HS-27A (cell line): ENCODE measurements at regions not wholly inside any gene's neighbourhood (a gene's known extent, or its start where the extent isn't known, plus 50 kb on each side); places are given as distances from the start of the nearest gene placed in this dataset.
"Not testable (repeated sequence)": the region's sequence is repeated elsewhere in the genome, so short reads cannot be mapped to it uniquely, and the experiment has no call there.

Experiments used
- DNase-seq: peaks from one replicate; pipeline ENCODE4 v3.0.0-alpha.2; 2012; ENCODE audit warnings: low read depth, missing footprints

DNA sequence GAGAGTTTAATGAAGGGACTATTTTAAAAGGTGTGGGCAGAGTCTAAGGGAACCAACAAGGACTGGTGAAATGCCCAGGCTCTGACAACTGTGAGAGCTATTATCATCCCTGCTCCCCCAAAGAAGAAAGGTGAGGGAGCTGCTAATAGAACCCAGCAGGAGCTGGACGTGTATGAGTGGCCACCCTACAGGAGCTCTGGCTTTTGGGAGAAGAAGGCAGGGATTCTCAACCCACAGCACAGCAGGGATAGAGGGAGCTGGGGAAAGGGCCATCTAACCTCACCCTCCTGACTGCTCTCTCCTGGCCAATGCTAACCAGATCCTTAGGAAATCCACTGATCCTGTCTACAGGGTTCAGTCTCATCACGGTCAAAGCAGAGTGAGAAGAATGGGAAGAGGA lies 57.1 kb downstream of the GRIN2B start:
- no peak for DNase-seq

DNA sequence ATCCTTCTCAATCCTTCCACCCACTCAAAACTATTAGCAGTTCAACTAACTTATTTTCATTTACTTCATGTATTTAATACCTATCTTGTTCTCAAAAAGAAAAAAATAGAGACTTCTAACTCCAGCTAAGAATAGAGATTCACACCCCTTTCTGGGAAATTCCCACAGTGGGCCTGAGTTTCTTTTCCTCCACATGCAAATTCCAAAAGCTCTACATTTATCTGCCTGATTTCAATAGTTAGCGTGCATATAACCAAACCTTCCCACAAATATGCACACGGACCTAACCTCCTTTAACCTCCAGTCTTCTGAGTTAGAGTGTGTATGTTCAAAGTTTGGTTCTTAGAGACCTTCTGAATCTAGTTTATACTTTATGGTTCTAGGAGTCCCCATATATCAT lies 62.5 kb downstream of the GRIN2B start:
- no peak for DNase-seq

GRCh38 chr12:13915096-13915495 lies 66.3 kb downstream of the GRIN2B start:
- DNase-seq = no peak

DNA sequence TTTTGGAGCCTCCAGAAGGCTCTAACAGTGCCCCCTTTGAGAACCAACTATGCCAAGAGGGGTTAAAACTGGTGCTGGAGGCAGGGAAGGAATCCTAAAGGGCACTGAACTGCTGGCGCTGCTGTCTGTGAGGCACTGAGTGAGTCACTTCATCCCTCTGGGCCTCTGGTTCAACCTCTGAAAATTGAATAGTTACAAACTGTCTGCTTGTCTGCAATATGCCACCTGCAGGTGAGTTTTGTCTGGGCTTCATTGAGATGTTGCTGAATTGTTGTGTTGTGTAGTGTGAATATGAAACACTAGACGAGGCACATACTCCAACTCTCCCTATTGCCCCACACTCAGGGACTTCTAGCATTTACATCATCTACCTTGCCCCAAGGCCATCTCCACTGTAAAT lies 68.0 kb downstream of the GRIN2B start:
- no peak for DNase-seq

GRCh38 chr12:13911756-13912554 lies 69.4 kb downstream of the GRIN2B start:
- DNase-seq = no peak

DNA sequence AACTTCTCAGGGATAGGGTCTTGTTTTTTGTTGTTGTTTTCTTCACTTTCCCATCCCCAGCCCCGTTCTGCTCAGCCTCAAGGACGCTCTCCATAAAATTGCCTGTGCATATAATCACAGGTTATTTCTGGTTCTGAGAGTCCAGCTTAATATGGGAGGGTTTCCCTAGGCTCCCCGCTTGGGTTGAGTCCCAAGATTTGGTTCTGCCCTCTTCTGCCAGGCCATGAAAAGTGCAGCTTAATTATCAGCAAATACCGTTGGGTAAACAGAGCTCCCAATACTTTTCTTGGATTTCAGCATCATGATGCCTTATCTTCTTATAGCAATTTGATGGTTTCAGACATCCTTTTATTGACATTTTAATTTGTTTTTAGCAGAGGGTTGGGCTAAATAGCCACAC lies 75.6 kb downstream of the GRIN2B start:
- no peak for DNase-seq

DNA sequence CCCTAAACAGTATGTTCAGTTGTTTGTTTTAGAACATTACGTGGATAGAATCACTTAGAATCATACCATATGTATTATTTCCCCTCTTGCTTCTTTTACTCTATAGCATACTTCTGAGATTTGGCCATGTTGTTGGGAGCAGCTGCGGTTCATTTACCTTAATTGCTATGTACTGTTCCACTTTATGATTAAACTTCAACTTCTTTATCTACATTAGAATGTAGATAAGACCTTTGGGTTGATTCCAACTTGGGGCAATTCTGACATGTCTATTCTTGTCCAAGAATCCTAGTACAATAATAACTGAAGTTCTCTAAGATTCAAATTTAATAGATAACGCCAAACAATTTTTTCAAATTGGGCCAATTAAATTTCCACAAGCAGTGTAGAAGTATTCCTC lies 80.7 kb downstream of the GRIN2B start:
- no peak for DNase-seq

DNA sequence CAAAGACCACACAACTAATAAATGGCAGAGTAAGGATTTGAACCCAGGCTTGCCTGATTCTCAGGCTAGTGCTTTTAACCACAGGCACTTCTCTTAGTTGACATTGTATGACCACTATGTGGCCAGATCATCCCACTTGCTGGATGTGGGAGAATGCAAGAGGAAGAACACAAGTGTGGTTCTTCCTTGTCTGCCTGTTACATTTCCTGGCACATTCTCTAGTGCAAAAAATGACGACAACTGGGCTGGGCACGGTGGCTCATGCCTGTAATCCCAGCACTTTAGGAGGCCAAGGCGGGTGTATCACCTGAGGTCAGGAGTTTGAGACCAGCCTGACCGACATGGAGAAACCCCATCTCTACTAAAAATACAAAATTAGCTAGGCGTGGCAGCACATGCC lies 83.0 kb downstream of the GRIN2B start:
- DNase-seq = not testable (repeated sequence)

DNA sequence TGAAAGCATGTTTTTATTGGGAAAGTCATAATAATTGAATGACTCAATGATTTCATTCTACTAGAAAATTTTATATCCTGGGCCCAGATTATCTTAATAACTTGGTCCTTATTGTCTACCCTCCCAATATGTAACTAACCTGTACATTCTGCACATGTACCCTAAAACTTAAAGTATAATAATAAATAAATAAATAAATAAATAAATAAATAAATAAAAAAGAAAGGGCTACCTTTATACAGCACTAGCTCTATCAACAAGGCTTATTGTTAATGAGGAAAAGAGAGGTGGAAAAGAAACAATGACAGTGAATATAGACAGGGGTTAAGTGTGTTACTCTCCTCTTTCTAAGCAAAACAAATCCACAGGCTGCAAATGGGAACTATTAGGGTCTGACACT lies 83.6 kb downstream of the GRIN2B start:
- no peak for DNase-seq

DNA sequence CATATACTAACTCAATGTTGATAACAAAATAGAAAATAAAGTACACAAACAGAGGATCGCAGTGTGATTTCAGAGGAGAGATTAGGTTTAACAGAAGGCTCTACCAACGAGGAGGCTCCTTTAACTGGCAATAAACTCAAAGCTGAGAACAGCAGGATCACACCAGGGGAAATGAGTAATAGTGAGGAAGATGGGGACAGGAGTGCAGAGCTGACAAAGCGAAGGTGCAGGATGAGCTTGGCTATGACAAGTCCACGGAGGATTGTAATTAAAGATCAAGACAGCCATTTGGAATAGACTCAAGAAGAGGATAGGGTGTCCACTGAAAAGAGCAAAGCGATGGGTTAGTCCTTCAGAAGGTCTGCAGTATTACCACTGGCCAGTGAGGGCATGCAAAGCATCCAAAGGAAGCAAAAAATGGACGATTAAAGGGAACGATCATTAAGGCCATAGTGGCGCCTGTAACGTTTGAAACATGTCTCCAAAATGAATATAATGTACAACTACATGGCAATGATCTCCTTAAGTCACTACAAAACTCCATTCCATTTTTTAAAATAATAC lies 85.3 kb downstream of the GRIN2B start:
- no peak for DNase-seq

DNA sequence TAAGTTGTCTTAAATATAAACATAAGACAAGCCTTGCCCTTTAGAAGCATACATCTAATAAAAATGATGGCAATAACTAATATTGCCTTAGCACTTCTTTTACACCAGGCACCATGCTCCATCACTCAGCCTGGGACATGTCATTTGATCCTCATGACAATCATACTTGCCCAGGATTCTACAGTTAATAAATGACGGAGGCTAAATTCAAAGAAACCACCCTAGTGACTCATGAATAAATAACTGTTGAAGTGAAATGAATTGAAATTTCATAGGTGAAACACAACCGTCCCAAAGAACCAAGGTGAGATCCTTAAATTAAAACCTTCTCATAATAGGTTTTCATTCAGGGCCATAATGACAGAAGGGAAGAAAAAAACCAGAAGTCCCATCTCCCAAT lies 89.5 kb downstream of the GRIN2B start:
- no peak for DNase-seq

DNA sequence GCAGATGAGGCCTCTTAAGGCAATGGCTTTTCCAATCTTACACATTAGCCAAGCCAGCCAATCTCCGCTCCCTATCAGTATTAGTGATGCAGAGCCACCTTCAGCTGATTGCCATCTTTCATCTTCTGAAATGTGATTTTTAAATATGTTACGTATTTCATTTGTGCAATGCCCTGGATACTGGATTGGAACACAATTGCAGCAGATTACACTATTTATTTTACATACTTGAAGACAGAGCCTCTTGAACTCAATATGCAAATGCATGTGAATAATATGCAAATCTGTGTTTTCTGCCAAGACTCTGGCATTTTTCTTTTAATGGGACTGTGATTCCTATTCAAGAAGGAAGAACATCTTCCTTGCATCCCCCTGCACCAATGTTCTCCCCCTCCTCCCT lies 90.5 kb downstream of the GRIN2B start:
- DNase-seq = no peak

DNA sequence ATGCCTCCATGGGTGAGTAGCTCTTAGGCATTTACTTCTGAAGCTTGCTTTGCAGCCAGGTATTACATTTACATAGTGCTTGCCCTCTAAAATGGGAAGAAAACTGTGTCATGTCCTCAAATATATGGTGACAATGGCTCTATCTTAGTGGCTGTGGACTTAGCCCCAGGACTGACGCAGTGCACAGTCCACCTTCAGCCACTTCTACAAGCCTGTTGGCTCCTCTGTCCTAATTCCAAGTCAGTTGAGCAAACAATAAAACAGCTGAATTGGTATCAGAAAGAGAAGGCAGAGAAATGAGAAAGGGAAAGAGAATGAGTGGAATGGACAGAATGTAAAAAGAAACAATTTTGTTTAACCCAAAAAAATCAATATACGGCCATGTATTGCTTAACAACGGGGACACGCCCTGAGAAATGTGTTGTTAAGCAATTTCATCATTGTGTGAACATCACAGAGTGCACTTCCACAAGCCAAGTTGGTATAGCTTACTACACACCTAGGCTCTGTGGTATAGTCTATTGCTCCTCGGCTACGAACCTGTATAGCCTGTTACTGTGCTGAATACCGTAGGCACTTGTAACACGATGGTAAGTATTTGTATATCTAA lies 93.5 kb downstream of the GRIN2B start:
- DNase-seq = no peak

GRCh38 chr12:13882176-13882575 lies 99.2 kb downstream of the GRIN2B start:
- DNase-seq = no peak

- DNase-seq = no peak
Observed at GRCh38 chr12:13880613-13881012, 100.8 kb downstream of the GRIN2B start.

GRCh38 chr12:13875744-13876143 lies 105.7 kb downstream of the GRIN2B start:
- DNase-seq = no peak

DNA sequence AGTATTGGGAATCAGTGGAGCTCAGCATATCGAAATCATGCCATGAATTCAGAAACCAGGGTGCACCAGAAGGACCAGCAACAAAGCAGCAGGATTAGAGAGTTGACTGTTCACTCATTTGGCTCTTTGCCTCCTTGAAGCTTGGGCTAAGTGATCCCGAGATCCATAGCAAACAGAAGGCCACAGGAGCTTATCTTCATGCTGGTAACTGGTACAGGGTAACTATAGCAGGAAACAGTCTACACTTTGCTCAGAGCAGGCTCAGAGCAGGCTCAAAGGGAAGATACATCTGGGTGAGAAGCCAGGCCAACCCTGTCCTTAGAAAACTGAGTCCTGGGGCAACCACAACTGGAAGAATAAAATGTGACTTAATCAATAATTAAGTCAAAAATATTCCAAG lies 111.1 kb downstream of the GRIN2B start:
- DNase-seq = no peak

DNA sequence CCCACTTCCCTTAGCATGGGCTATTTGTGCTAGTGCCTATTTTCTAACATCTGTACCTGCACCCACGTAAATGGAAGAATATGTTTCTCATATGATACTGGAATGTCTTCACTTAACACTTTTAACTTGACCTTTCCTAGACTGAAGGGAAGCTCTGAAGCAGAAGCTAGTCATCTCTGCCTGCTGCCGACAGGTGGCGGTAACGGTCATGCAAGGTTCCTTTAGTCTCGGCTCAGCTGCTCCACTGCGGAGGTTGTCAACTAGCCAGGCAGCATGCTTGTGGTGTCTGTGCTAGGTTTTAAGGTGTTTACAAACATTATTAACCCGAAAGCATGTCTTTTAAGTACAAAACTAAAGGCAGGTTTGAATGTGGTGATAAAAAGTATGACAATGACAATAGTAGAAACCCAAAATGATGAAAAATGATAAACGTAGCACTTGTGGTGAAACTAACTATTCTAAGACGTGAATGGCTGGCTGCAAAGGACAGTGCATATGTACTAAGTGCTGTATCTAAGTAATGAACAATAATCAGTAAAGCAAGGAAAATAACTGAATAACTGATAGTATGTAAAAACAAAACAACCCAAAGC lies 117.2 kb downstream of the GRIN2B start:
- DNase-seq = peak; percentile 9

DNA sequence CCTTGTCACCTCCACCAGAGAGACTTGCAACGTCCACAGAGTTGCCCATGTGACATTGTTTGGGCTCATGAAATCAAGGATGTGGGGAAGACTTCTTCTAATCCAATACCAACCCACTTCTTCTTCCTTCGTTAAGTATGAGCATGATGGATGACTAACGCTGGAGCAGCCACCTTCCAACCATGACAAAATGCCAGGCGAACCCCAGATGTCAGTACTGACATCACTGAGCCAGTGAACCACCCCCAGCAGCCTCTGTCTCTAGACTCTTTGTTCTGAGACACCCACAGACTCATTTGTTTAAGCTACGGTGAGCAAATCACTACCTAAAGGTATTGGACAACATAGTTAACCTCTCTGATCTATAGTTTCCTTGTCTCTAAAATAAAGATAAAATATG lies 123.7 kb downstream of the GRIN2B start:
- no peak for DNase-seq

GRCh38 chr12:13853471-13853870 lies 127.9 kb downstream of the GRIN2B start:
- no peak for DNase-seq

DNA sequence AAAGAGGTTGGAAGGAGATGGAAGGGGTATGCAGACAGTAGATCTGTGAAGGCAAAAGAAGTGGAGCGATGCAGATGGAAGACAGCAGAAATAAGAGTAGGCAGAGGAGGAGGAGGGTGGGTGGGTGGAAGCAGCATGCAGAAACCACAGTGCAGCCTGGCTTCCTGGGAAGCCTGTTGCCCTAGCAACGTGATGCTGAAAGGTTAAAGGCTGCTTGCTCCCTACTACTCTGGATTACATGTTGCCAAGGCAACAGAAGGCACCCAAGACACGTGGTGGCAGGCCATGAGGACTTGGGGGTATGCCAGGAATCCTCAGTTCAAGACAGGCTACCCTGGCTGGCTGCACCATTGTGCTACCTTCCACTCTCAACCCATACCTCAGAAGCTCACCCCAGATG lies 129.6 kb downstream of the GRIN2B start:
- no peak for DNase-seq

- no peak for DNase-seq
Observed at GRCh38 chr12:13849456-13849855, 131.9 kb downstream of the GRIN2B start.

DNA sequence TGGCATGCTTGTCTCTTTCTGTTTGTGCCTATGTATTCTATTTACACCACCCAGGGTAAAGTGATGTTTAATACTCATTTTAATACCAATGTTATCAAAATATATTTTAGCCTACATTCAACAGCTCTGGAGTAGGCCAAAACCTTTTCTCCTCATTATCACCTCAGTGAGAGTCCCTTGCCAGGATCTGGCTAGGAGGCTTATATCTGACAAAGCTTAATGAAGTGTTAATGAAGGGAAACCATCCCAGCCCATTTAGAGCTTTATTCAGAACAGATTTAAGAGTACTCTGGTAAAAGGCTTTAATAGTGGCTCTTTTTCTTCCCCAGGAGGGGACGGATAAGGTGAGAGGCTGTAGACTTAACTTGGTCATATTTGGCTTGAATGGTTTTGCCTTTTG lies 137.6 kb downstream of the GRIN2B start:
- DNase-seq = no peak
